Nephron progenitor cell (in vitro differentiated cells): ENCODE measurements at regions not wholly inside any gene's neighbourhood (a gene's known extent, or its start where the extent isn't known, plus 50 kb on each side); places are given as distances from the start of the nearest gene placed in this dataset.

Source experiments
- DNase-seq: peaks from one replicate; pipeline ENCODE4 v3.0.0; 2021
- H3K27ac Mint-ChIP-seq: 2 replicates; pipeline ENCODE4 v1.8.0; 2021; ENCODE audit warnings: mild to moderate bottlenecking, moderate library complexity, mixed read lengths
- H3K27me3 Mint-ChIP-seq: 2 replicates; pipeline ENCODE4 v1.8.0; 2021; ENCODE audit warnings: mild to moderate bottlenecking, low read depth, mixed read lengths; ENCODE audit not compliant: poor library complexity
- H3K36me3 Mint-ChIP-seq: 2 replicates; pipeline ENCODE4 v1.8.0; 2021; ENCODE audit warnings: low read depth, mixed read lengths
- H3K4me1 Mint-ChIP-seq: 2 replicates; pipeline ENCODE4 v1.8.0; 2021; ENCODE audit warnings: mixed read lengths
- H3K4me3 Mint-ChIP-seq: 2 replicates; pipeline ENCODE4 v1.8.0; 2021; ENCODE audit warnings: mild to moderate bottlenecking, moderate library complexity, mixed read lengths
- H3K9me3 Mint-ChIP-seq: 2 replicates; pipeline ENCODE4 v1.8.0; 2021; ENCODE audit warnings: mild to moderate bottlenecking, moderate library complexity, mixed read lengths
- TF ChIP-seq, protein P1 (sequence below): fragments of 200-600 bp; sonication (generic); IDR thresholded peaks from 2 replicates; pipeline ENCODE4 v1.5.0; 2021; ENCODE audit warnings: antibody characterized with exemption

DNA sequence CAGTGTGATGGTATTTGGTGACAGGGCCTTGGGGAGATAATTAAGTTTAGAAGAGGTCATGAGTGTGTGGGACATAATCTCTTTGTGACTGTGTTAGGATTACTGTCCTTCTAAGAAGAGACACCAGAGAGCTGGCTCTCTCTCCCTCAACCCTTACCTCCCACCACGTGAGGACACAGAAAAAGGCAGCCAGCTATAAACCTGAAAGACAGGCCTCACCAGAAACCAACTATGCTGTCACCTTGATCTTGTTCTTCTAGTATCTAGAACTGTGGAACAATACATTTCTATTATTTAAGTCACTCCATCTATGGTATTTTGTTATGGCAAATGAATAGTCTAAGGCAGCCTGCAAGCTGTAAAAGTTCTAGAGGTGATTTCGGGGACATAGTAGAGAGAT is 203.7 kb downstream of the OTOR start:
- H3K27ac Mint-ChIP-seq = no peak overlapping the region
- H3K4me1 Mint-ChIP-seq = no peaks in the 10 kb centered on the region
- peaks cover 10% of the 10 kb centered on the region for H3K9me3 Mint-ChIP-seq
- H3K27me3 Mint-ChIP-seq = peaks cover 3% of the 10 kb centered on the region
- no peak overlapping the region for H3K4me3 Mint-ChIP-seq
- no peaks in the 10 kb centered on the region for H3K36me3 Mint-ChIP-seq
- DNase-seq = no peak
- TF ChIP-seq, protein P1, sequence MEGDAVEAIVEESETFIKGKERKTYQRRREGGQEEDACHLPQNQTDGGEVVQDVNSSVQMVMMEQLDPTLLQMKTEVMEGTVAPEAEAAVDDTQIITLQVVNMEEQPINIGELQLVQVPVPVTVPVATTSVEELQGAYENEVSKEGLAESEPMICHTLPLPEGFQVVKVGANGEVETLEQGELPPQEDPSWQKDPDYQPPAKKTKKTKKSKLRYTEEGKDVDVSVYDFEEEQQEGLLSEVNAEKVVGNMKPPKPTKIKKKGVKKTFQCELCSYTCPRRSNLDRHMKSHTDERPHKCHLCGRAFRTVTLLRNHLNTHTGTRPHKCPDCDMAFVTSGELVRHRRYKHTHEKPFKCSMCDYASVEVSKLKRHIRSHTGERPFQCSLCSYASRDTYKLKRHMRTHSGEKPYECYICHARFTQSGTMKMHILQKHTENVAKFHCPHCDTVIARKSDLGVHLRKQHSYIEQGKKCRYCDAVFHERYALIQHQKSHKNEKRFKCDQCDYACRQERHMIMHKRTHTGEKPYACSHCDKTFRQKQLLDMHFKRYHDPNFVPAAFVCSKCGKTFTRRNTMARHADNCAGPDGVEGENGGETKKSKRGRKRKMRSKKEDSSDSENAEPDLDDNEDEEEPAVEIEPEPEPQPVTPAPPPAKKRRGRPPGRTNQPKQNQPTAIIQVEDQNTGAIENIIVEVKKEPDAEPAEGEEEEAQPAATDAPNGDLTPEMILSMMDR = no peak

- Mint-ChIP-seq H3K9me3 (peaks cover 10% of the 10 kb centered on the region), H3K36me3 (no peaks in the 10 kb centered on the region), H3K27me3 (peaks cover 3% of the 10 kb centered on the region), H3K4me1 (no peaks in the 10 kb centered on the region), H3K27ac (no peak overlapping the region), H3K4me3 (no peak overlapping the region)
- TF ChIP-seq, protein P1 = no peak
- DNase-seq = no peak
Measured at GRCh38 chr20:16952965-16953364, 204.8 kb downstream of the OTOR start.

- no peak for DNase-seq
- Mint-ChIP-seq H3K36me3 (no peaks in the 10 kb centered on the region), H3K4me3 (no peak overlapping the region), H3K27me3 (peaks cover 3% of the 10 kb centered on the region), H3K9me3 (peaks cover 10% of the 10 kb centered on the region), H3K27ac (no peak overlapping the region), H3K4me1 (no peaks in the 10 kb centered on the region)
- TF ChIP-seq, protein P1 = no peak
Measured at GRCh38 chr20:16953858-16954257, 205.7 kb downstream of the OTOR start.

GRCh38 chr20:16955462-16955861 is 207.3 kb downstream of the OTOR start:
- no peak for DNase-seq
- H3K4me3 Mint-ChIP-seq = no peak overlapping the region
- peaks cover 6% of the 10 kb centered on the region for H3K9me3 Mint-ChIP-seq
- H3K4me1 Mint-ChIP-seq = no peaks in the 10 kb centered on the region
- H3K27ac Mint-ChIP-seq = no peak overlapping the region
- no peaks in the 10 kb centered on the region for H3K36me3 Mint-ChIP-seq
- peaks cover 3% of the 10 kb centered on the region for H3K27me3 Mint-ChIP-seq
- TF ChIP-seq, protein P1 = no peak

- Mint-ChIP-seq H3K4me1 (no peaks in the 10 kb centered on the region), H3K9me3 (peaks cover 7% of the 10 kb centered on the region), H3K27ac (no peak overlapping the region), H3K27me3 (peaks cover 3% of the 10 kb centered on the region), H3K4me3 (no peak overlapping the region), H3K36me3 (no peaks in the 10 kb centered on the region)
- DNase-seq = no peak
- TF ChIP-seq, protein P1 = no peak
Measured at GRCh38 chr20:16955971-16956370, 207.8 kb downstream of the OTOR start.

- Mint-ChIP-seq H3K4me1 (peaks cover 4% of the 10 kb centered on the region), H3K4me3 (no peak overlapping the region), H3K9me3 (peaks cover 18% of the 10 kb centered on the region), H3K27me3 (peaks cover 5% of the 10 kb centered on the region), H3K36me3 (peaks cover 5% of the 10 kb centered on the region), H3K27ac (no peak overlapping the region)
- TF ChIP-seq, protein P1 = no peak
- no peak for DNase-seq
Measured at GRCh38 chr20:16965401-16965800, 217.2 kb downstream of the OTOR start.
